NCI-H187 (cell line): ENCODE measurements at regions not wholly inside any gene's neighbourhood (a gene's known extent, or its start where the extent isn't known, plus 50 kb on each side); places are given as distances from the start of the nearest gene placed in this dataset.
"Not testable (repeated sequence)": the region's sequence is repeated elsewhere in the genome, so short reads cannot be mapped to it uniquely, and the experiment has no call there.

Source experiments
- DNase-seq, 2 experiments: peaks; one replicate each; lab custom pipeline; 2025; lab: John Stamatoyannopoulos, UW

DNA sequence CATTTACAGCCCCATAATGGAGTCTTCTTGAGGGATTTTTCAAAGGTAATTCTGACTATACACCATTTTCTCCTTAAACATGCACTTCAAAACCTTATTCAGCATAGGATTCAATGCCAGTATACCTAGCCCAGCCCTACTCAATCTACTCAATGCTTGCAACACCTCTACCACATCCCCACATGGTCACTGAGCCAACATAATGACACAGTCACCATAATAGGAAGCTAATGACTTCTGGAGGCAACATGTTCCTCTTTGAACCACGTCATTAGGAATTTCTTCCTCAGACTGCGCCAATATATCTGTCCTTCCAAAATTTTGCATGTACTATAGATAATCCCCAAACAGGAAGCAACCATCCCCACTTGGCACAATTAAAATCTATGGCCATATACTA, 153.9 kb upstream of the SETMAR start:
- no peak for DNase-seq

DNA sequence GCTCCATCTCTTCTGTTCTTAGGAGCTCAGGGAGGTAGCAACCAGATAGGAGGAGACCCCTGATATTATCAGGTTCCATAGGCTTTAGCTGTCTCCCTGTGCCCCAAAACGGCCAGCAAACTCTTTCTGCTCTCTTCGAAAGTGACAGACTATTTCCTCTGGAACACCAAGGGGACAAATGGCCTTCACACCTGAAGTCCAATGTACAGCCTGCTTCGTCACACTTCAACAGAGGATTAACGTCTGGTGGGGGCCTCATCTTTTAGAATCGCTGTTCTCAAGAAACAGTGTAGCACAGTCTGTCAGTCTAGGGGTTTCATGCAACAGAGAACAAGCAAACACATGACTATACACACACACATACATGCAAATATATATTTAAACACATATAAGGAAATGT, 152.4 kb upstream of the SETMAR start:
- no peak for DNase-seq

DNA sequence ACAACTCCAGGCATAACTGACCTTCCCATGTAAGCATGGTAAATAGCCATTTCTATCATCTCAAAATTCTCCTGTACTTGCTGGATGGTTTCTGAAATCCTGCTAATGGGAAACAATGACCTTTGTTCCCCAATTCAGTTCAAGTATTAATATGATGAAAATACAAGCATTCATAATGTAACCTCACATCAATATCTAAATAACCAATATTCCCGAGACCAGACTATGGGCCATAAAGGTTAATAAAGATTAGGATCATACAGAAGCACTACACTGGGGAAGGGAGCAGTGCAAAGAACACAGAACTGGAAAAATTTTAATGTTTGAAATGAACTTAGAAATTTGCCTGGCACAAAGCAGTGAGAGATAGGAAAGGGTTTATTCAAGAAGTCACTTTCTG, 151.3 kb upstream of the SETMAR start:
- no peak for DNase-seq

DNA sequence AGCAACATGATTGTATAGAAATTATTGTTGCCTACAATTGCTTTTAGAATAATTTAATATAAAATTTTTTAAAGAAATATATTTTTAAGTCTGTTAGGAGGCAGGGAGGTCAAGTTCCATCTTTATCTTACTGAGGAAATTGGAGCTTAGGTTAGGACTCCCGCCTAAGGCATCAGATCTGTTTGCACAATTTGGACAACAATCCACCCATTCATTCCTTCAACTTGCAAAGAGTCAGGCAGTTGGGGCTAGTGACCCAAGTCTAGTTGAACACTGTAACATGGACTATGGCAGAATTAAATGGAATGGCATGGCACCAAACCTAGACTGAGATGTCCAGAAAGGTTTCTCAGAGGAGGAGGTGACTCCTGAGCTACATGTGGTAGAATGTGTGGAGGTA, 149.4 kb upstream of the SETMAR start:
- DNase-seq, result no peak

DNA sequence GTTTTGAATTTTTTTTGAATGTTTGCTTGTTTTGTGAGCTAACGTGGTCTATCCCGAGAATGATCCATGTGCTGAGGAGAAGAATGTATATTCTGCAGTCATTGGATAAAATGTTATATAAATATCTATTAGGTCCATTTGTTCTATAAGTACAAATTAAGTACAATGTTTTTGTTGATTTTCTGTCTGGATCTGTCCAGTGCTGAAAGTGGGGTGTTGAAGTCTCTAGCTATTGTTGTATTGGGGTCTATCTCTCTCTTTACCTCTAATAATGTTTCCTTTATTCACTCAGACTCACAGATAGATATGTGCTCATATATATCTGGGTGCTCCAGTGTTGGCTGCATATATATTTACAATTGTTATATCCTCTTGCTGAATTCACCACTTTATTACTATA, 144.8 kb upstream of the SETMAR start:
- no peak for DNase-seq

DNA sequence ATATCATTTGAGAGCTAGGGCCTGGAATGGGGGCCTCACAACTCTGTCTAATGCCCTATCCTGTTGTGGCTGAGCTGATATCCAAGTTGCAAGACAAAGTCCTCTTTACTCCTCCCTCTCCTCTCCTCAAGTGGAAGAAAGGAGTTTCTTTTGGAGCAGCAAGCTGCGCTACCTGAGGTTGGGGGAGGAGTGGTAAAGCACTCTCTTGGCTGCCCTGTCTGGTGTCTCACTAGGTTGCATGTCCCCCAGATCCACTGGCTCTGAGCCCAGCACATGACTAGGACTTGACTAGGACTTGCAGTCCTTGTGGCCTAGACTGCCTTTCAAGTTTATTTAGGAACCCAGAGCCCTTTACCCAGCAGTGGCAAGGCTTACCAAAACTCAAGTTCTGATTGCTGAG, 141.1 kb upstream of the SETMAR start:
- DNase-seq, result no peak

DNA sequence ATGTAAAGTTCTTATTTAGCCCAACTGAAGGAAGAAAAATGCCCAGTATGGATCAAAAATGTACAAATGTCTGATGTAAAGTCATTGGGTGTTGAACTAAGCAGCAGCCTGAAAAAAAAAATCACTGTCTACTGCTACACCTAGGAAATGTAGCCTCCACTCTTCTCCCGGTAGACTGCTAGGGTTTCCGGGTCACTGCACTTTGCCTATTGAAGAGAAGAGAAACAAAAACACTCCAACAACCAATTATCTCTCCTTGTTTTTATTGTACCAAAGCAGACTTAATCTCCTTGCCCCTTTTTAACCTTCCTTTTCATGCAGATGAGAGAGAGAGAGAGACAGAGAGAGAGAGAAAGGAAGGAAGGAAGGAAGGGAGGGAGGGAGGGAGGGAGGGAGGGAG, 140.2 kb upstream of the SETMAR start:
- DNase-seq, result no peak

DNA sequence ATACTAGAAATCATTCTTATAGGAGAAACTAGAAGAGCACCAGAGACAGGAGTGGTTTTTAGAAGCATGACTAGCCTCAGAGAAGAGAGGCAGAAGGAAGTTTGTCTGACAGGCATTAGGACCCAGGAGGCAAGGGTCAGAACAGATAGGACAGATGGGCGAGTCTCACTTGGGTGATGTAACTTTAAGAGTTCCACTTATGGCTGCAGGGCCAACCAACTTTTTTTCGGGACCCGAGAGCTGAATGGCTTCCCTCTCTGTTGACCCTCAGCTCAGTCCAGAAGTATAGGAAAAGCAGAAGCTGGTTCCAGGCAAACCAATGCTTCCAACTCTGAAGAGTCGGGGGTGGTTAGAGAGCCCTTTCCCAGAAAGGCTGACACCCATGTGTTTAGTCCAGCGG, 136.6 kb upstream of the SETMAR start:
- no peak for DNase-seq

DNA sequence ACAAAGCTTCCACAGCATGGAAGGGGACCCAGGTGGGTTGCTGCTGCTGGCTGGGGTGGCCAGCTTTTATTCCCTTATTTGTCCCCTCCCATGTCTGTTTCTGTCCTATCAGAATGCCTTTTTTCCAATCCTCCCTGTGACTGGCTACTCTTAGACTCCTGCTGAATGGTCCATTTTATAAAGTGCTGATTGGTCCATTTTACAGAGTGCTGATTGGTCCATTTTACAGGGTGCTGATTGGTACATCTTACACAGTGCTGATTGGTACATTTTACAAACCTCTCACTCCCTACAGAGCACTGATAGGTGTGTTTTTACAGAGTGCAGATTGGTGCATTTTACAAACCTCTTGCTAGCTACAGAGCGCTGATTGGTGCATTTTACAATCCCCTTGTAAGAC, 135.9 kb upstream of the SETMAR start:
- DNase-seq, result not testable (repeated sequence)

DNA sequence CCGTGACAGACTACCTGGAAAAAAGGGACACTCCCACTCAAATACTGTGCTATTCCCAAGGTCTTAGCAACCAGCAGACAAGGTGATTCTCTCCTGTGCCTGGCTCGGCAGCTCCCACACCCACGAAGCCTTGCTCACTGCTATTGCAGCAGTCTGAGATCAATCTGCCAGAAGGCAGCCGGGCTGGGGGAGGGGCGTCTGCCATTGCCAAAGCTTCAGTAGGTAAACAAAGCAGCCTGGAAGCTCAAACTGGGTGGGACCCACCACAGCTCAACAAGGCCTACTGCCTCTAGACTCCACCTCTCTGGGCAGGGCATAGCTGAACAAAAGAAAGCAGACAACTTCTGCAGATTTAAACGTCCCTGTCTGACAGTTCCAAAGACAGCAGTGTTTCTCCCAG, 128.4 kb upstream of the SETMAR start:
- DNase-seq, result no peak

DNA sequence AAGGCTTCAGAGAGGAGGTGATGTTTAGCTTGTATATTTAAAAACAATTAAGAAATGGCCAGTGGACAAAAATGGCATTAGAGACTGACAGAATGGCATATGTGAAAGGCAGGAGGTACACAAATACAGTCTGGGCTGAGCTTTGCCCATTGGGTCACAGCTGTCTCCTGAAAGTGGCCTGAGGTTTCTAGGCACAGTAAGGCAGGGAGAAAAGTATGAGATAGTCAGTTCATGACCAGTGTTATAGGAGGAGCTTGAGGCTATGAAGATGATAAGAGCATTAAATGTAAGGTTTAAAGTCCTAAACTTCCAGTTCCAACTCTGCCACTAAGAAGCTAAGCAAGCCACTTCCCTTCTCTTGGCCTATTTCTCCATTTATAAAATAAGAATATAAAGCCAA, 111.2 kb upstream of the SETMAR start:
- no peak for DNase-seq

DNA sequence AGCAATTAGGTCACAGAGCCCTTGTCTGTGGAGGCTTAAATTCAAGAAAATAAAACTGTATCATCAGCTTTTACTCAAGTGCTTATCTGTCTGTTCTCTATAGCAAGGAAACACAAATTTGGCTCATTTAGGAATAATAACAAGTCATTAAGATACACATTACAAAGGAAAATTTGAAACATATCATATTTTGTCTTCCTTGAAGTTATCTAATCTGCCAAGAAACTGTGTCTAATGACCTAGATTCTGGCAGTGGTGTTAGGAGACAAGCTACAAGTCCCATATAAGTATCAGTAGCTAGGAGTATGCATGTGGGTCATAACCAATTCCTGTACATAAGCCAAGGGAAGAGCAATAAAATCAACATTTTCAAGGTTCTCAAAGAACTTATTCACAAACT, 108.2 kb upstream of the SETMAR start:
- no peak for DNase-seq

DNA sequence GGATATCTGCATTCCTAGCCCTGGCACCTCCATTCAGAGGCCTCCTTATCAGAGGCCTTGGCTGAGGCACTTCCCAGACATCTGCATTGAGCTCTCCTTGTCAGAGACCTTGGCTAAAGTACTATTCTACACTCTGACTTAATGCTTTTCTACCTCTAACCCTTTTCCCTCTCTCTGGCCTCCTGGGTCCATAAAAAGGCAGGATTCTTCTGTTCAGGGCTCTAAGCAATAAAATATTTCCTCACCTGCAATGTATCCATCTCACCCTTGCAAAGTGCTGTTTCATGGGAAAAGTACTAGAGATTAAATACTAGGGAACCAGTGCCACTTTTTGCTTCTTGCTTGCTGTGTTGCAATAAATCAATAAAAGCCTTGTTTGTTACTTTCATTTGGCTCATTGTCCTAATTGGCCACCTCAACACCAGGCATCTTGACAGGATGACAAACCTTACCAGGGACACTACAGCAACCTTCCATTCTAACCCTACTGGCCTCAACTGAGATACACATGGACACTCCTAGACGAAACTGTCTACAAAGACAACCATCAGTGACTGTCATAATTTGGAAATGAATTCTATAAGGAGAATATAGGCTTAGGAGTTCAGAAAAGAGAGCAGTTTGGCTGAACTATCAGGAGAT, 106.5 kb upstream of the SETMAR start:
- DNase-seq, result no peak

DNA sequence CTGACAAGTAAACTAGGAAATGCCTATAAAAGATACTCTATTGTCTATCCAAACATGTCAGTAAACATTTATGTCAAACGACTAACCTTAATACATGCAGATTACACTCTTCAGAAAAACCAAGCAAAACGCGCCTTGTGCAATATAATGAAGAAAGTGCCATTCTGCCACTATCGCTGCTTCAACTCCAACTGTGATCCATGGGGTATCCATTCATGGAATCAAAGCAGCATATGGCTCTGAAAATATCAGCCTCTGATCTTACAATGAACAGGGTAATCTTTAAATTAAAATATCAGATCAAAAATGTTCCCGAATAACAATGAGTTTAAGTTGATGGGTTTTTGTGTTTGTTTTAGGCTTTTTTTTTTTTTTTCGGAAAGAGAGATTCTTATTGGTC, 105.5 kb upstream of the SETMAR start:
- DNase-seq, result no peak

DNA sequence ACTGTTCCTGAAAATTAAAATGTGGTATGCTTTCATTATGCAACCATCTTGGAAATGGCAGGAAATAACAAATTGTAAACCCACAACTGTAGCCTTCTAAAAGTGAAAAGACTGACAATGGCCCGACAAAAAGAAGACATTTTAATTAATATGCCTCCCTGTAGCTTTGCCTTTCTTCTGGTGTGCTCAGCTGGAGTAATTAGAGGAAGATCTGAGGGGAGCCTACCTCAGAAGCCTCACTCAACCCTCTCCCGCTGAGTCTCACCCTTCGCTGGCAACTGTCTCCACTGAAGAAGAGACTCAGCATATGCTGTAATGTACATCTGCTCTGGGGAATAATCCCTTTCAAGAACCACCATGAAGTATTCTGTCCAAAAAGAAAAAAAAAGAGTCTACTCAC, 104.7 kb upstream of the SETMAR start:
- no peak for DNase-seq

DNA sequence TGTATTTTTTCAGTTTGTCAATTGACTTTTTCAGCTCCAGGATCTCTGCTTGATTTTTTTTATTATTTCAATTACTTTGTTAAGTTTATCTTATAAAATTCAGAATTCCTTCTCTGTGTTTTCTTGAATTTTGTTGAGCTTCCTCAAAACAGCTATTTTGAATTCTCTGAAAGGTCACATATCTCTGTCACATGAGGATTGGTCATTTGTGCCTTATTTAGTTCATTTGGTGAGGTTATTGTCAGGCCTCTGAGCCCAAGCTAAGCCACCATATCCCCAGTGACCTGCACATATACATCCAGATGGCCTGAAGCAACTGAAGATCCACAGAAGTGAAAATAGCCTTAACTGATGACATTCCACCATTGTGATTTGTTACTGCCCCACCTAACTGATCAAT, 98.4 kb upstream of the SETMAR start:
- DNase-seq, result not testable (repeated sequence)

DNA sequence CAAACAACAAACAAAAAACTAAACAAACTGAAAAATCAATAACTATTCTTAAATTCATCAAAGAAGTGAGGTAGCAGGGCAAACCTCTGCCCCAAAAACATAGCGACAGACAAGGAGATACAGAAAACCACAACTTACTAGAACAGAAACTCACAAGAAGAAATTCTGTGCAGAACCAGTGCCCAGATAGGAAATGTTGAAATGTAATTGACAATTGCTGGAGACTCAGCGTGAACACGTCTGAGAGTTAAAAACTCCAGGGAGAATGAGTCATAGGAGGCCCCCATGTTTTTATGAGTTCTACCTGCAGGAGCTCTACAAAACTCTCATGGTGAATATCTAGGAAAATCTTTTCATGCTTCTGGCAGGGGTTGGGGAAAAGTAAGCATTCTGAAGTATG, 95.5 kb upstream of the SETMAR start:
- DNase-seq, result no peak

DNA sequence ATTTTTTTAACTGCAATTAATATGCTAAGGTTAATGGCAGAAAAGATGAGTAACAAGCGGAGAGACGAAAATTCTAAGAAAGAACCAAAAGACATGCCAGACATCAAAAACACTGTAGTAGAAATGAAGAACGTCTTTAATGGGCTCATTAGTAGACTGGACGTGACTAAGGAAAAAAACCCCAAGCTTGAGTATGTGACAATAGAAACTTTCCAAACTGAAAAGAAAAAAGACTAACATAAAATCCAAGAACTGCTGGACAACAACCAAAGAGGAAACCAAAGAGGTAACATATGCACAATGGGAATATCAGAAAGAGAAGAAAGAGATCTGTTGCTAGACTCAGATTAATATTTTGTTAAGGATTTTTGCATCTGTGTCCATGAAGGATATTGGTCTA, 94.6 kb upstream of the SETMAR start:
- DNase-seq, result no peak

DNA sequence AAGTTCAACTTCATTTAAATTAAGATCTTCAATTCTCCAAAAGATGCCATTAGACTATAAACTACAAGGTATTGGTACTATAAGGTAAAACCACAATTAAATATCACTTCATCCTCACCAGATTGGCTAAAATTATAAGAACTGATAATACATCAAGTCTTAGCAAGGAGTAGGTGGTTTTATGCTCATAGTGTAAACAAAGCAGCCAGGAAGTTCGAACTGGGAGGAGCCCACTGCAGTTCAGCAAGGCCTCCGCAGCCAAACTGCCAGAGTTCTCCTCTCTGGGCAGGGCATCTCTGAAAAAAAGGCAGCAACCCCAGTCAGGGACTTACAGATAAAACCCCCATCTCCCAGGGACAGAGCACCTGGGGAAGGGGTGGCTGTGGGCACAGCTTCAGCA, 91.6 kb upstream of the SETMAR start:
- DNase-seq, result no peak

DNA sequence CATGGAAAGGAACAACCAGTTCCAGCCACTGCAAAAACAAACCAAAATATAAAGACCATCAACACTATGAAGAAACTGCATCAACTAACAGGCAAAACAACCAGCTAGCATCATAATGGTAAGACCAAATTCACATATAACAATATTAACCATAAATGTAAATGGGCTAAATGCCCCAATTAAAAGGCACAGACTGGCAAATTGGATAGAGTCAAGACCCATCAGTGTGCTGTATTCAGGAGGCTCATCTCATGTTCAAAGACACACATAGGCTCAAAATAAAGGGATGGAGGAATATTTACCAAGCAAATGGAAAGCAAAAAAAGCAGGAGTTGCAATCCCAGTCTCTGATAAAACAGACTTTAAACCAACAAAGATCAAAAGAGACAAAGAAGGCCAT, 89.7 kb upstream of the SETMAR start:
- DNase-seq, result not testable (repeated sequence)

DNA sequence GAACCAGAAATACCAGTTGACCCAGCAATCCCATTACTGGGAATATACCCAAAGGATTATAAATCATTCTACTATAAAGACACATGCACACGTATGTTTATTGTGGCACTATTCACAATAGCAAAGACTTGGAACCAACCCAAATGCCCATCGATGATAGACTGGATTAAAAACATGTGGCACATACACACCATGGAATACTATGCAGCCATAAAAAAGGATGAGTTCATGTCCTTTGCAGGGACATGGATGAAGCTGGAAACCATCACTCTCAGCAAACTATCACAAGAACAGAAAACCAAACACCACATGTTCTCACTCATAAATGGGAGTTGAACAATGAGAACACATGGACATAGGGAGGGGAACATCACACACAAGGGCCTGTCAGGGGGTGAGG, 86.2 kb upstream of the SETMAR start:
- not testable (repeated sequence) for DNase-seq

DNA sequence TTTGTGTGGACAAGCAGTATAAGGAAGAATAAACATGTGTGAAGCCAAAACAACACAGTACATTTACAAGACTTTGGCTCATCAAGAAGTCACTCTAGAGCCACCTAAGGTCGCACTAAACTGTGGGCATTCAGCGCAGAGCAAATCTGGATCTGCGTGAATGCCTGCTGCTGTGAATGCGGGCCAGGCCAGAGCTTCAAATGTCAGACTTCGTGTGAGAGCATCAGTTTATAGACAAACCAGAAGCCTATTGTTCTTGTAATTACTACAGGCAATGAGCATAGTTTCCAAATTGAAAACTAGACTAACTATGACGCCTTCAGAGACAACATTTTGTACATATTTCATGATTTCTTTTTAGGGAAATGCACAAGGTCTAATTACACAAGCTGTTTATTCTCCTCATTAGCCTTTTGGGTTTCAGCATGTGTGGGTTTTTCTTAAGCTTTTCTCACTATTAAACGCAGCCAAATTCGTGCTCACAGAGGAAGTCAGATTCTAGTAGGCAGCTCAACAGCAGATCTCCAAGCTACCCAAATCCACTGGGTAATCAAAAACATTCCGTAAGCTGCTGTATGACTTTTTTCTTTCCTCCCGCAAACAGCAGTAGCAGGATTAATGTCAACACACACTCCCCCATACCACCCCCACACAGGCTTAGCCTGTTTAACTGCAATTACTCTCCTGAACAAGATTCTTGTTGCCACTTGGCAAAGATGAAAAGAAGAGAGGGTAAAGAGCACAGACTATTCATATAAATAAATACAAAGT, 84.5 kb upstream of the SETMAR start:
- DNase-seq, result no peak

DNA sequence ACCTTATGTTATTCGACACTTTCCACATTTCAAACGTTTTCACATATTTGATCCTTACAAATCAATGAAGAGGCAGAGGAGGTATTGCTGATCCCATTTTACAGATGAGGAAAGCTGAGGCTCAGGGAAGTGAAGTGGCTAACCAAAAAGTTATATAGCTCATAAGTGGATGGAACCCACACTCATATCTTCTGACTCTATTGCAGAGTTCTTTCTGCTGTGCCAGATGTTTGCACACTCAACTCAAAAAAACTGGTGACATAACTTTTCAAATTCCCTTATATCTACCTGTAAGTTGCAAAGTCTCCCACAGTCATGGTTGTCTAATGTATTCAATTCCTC, 84.0 kb upstream of the SETMAR start:
- DNase-seq, result no peak

DNA sequence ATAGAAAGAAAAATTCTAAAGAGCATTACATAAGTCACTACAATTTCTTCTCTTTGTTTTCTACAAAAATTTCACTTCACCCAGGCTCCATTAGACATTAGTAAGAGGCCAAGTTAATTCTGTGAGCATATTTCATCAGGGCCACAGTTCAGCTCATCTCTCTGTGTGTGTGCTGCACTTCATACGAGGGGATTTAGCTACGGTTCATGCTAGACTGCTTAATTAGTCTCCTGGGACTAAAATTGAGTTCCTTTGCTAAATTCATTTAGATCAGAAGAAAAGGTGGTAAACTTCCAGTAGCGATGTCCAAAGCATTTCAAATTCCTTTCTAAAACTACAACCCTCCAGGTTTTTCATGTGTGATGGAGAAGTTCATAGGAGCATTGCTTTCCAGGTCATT, 83.1 kb upstream of the SETMAR start:
- DNase-seq, result no peak
